ENCODE measurements at regions not wholly inside any gene's neighbourhood (a gene's known extent, or its start where the extent isn't known, plus 50 kb on each side); places are given as distances from the start of the nearest gene placed in this dataset.

DNA sequence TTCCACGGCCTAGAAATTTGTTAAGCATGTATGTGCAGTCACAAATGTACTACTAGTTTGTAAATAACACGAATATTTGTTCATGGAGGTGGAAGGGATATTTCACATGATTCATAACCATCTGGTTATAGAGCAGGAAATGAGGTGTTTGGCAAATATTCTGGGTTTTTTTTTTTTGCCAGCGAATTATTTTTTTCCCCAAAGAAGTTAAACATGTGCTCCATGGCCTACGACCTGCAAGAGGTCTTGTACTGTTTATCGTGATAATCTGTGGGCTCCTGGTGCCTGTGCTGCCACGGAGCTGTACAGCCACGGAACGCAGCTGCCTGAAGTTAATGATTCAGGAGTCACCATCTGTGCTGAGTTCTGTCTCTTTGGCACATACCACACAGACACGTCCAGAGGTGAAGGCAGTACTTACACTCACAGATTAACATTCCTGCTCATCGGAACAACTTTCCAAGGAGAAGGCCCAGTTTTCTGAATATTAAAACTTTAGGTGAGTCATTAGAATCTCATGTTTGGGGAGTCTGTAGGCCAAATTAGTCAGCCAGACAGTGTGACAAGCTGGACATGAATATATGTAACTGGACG, 156.3 kb downstream of the TMX1 start:
- no peaks in the 10 kb centered on the region for H3K9me3 ChIP-seq (ENCODE audit: control insufficient read depth, insufficient read depth, low read length)
- no peak overlapping the region for H3K9ac ChIP-seq (ENCODE audit: low read depth, low read length)
- peaks cover 15% of the 10 kb centered on the region for H3K4me1 ChIP-seq (ENCODE audit: insufficient read depth, low read length)
- no peaks in the 10 kb centered on the region for H3K36me3 ChIP-seq (ENCODE audit: insufficient read depth, low read length)

DNA sequence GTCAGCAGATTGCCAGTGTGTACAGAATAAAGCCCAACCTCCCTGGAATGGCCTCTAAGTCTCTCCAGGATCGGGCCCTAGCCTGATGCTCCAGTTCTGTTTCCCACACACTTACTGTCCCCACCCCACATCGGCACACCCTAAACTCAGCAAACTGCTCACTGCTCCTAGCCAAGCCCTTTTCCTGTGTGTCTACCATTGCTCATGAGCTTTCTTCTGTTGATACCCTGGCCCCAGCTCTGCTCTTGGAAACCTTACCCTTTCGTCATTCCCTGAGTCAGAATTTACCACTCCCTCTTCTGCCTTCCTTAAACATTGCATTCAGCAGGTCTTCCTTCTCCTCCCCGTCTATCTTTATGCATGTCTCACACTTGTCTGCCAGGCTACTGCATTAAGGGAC, 158.9 kb downstream of the TMX1 start:
- Histone ChIP-seq H3K36me3 (ENCODE audit: insufficient read depth, low read length) (no peaks in the 10 kb centered on the region), H3K4me1 (ENCODE audit: insufficient read depth, low read length) (peaks cover 15% of the 10 kb centered on the region), H3K9ac (ENCODE audit: low read depth, low read length) (no peak overlapping the region)

DNA sequence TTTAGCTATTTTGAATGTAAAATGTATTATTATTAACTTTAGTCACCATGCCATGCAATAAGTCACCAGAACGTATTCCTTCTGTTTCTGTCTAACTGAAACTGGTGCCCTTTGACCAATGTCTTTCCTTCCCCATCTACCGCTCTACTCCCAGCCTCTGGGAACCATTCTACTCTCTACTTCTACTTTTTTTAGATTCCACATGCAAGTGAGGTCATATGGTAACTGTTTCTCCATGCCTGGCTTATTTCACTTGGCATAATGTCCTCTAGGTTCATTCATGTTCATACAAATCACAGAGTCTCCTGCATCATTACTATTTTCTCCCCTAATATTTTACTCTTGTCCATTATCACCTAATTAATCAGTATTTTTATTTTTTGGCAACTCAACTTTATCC, 160.1 kb downstream of the TMX1 start:
- no peak overlapping the region for H3K9ac ChIP-seq (ENCODE audit: low read depth, low read length)
- peaks cover 11% of the 10 kb centered on the region; the same call in 1 of the 2 replicates for H3K4me1 ChIP-seq (ENCODE audit: insufficient read depth, low read length)
- H3K36me3 ChIP-seq (ENCODE audit: insufficient read depth, low read length) = no peaks in the 10 kb centered on the region
- H3K9me3 ChIP-seq (ENCODE audit: control insufficient read depth, insufficient read depth, low read length) = no peaks in the 10 kb centered on the region

More for the DNA sequence above, 158.9 kb downstream of the TMX1 start:
- no peaks in the 10 kb centered on the region for H3K9me3 ChIP-seq (ENCODE audit: control insufficient read depth, insufficient read depth, low read length)

DNA sequence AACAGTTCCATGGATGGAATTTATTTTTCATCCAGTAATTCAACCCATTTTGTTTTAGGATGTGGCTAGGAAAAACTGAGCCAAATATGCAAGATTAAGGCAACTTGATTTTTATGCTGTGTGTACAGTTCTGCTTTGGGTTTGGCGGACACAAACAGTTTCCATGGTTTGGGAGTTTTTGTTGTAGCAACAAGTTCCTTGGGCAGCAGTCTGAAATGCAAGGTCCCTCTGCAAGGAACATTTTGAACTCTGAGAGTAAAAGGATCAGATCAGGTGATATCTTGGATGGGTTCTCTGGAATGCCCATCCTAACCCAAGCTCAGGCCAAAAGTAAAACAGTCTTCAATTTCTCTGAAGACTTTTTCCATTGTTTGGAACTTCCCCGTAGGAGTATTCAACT, 161.2 kb downstream of the TMX1 start:
- no peaks in the 10 kb centered on the region for H3K9me3 ChIP-seq (ENCODE audit: control insufficient read depth, insufficient read depth, low read length)
- H3K4me1 ChIP-seq (ENCODE audit: insufficient read depth, low read length) = peaks cover 4% of the 10 kb centered on the region; the same call in 1 of the 2 replicates
- H3K36me3 ChIP-seq (ENCODE audit: insufficient read depth, low read length) = no peaks in the 10 kb centered on the region
- no peak overlapping the region for H3K9ac ChIP-seq (ENCODE audit: low read depth, low read length)

DNA sequence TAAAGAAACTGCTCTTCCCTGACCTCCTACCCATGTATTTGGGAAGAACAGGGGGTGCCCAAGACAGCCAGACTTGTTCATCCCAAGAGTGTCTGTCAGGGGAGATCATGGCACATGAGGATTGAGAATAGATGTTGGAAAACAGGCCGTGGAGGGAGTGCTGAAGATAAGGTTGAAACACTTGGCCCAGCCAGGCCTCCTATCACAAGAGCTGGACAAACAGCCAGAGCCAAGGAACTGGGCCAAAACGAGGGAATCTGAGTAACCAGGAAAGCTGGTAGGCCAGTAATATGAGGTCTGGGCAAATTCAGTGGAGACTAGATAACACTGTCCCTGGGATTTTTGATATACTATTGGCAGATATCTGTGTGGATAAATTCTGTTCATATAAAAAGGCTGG, 161.7 kb downstream of the TMX1 start:
- Histone ChIP-seq H3K9me3 (ENCODE audit: control insufficient read depth, insufficient read depth, low read length) (no peaks in the 10 kb centered on the region), H3K4me1 (ENCODE audit: insufficient read depth, low read length) (peaks cover 4% of the 10 kb centered on the region; the same call in 1 of the 2 replicates), H3K9ac (ENCODE audit: low read depth, low read length) (no peak overlapping the region), H3K36me3 (ENCODE audit: insufficient read depth, low read length) (no peaks in the 10 kb centered on the region)

DNA sequence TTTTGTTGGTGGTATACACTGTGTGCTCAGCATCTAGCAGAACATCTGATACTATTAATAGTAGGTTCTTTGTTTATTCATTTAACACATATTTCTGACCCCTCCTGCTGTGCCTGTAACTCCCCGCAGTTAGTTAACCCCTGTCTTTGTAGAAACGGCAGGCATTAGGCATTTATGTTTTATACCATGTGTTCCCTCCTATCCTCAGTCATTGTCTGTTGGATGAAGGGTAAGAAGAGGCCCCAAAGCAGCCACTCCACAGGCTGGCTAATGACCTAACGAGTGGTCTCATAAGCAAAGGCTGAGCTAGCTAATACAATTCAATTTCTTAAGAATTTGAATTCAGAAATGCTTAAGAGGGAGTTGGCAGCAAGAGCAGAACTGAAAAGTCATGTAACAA, 170.8 kb downstream of the TMX1 start:
- Histone ChIP-seq H3K4me1 (ENCODE audit: insufficient read depth, low read length) (peaks cover 8% of the 10 kb centered on the region; the same call in 1 of the 2 replicates), H3K9ac (ENCODE audit: low read depth, low read length) (no peak overlapping the region), H3K9me3 (ENCODE audit: control insufficient read depth, insufficient read depth, low read length) (no peaks in the 10 kb centered on the region), H3K36me3 (ENCODE audit: insufficient read depth, low read length) (no peaks in the 10 kb centered on the region)

DNA sequence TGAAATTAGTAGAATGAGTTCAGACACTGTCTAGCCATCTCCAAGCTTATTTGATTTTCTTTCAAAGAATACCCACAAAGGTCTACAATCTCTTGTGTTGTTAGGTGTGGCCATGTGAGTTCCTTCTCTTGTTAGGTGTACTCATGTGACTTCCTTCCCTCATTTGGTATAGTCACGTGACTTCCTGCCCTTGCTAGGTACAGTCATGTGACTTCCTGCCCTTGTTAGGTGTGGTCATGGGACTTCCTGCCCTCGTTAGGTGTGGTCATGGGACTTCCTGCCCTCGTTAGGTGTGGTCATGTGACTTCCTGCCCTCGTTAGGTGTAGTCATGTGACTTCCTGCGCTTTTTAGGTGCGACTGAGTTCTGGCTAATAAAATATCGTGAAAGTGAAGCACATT, 179.6 kb downstream of the TMX1 start:
- Histone ChIP-seq H3K36me3 (ENCODE audit: insufficient read depth, low read length) (no peaks in the 10 kb centered on the region), H3K9me3 (ENCODE audit: control insufficient read depth, insufficient read depth, low read length) (peaks cover 15% of the 10 kb centered on the region), H3K4me1 (ENCODE audit: insufficient read depth, low read length) (peaks cover 5% of the 10 kb centered on the region)

DNA sequence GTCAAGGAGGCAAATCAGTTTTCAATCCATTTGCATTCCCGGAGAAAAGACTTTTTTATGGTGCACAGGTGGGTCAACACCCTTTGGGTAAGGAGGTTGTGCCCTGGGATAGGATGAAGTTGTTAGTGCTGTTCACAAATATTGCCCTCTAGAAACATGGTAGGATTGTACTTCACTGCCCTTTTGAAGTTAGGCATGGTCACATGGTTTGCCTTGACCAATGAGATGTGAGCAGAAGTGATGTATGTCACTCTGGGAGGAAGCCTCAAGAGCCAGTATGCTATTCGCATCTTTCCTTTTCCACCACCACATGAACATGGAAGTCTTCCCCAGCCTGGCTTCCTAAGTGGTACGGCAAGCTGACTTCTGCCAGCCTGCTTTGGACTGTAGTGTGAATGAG, 182.7 kb downstream of the TMX1 start:
- Histone ChIP-seq H3K36me3 (ENCODE audit: insufficient read depth, low read length) (no peaks in the 10 kb centered on the region), H3K9me3 (ENCODE audit: control insufficient read depth, insufficient read depth, low read length) (peaks cover 15% of the 10 kb centered on the region), H3K9ac (ENCODE audit: low read depth, low read length) (no peak overlapping the region), H3K4me1 (ENCODE audit: insufficient read depth, low read length) (peaks cover 5% of the 10 kb centered on the region)

More for the DNA sequence above, 179.6 kb downstream of the TMX1 start:
- no peak overlapping the region for H3K9ac ChIP-seq (ENCODE audit: low read depth, low read length)

DNA sequence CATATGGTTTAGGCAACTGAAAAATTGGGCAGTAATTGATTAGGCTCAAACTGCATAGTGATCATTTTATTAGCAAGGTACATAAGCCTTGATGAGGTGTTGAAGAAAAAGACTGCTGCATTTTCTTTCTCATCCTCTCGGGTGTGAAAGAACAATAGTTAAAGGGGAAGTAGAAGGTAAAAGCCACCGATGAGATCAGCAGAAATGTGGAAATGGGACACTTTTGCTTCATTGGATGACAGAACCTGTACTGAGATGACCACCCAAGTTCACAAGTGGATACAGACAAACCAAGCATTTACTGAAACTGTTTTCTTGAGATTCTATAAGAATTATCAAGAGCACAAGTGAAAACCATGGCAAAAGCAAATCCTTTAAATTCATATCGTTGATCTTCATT, 184.0 kb downstream of the TMX1 start:
- H3K36me3 ChIP-seq (ENCODE audit: insufficient read depth, low read length) = no peaks in the 10 kb centered on the region
- peaks cover 5% of the 10 kb centered on the region for H3K4me1 ChIP-seq (ENCODE audit: insufficient read depth, low read length)
- H3K9me3 ChIP-seq (ENCODE audit: control insufficient read depth, insufficient read depth, low read length) = peaks cover 11% of the 10 kb centered on the region
- H3K9ac ChIP-seq (ENCODE audit: low read depth, low read length) = no peak overlapping the region

DNA sequence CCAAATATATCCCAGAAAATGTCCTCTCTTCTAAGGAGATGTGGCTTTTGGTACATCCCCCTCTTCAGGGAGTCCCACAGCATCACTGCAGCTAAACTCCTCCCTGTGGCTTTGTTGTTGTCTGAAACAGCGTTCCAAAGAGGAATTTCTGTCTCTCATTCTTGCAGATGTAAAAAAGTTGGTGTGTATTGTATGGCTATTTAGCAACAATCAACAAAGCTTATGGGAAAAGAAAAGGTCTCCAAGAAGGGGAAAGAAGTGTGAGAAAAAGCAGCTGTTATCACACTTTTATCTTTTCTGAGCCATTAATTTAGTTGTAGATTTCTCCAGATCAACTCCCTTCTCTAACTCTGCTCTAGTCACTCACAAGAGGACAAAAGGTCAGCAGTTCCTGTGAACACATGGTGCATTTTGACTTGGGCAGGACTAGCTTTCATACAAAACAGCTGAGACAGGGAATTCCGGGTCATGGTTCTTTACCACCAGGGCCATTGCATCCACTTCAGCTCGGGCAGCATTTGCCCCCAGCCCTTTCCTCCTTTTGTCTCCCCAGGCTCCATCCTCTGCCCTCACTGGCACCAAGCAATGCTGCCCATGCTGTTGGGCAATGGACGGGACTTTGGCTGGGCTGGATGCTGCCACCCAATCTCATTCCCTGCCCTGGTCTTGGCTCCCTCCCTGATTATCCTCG, 184.7 kb downstream of the TMX1 start:
- peaks cover 7% of the 10 kb centered on the region for H3K9me3 ChIP-seq (ENCODE audit: control insufficient read depth, insufficient read depth, low read length)
- no peak overlapping the region for H3K9ac ChIP-seq (ENCODE audit: low read depth, low read length)
- peaks cover 5% of the 10 kb centered on the region for H3K4me1 ChIP-seq (ENCODE audit: insufficient read depth, low read length)
- H3K36me3 ChIP-seq (ENCODE audit: insufficient read depth, low read length) = no peaks in the 10 kb centered on the region

DNA sequence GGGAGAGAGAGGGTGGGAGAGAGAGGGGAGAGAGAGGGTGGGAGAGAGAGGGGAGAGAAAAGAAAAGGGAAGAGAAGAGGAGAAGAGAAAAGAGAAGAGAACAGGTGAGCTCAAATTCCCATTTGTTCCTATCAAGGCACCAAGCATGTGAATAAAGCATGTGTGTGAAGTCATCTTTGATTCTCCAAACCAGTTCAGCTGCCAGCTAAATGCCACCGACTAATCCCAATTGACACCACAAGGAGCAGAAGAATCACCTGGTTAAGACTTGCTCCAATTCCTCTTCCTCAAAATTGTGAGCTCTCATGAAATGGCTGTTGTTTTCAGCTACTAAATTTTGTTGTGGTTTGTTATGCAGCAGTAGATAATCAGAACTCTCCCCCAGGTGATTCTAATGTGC, 188.9 kb downstream of the TMX1 start:
- Histone ChIP-seq H3K36me3 (ENCODE audit: insufficient read depth, low read length) (no peaks in the 10 kb centered on the region), H3K9me3 (ENCODE audit: control insufficient read depth, insufficient read depth, low read length) (no peaks in the 10 kb centered on the region), H3K4me1 (ENCODE audit: insufficient read depth, low read length) (peaks cover 4% of the 10 kb centered on the region), H3K9ac (ENCODE audit: low read depth, low read length) (no peak overlapping the region)

DNA sequence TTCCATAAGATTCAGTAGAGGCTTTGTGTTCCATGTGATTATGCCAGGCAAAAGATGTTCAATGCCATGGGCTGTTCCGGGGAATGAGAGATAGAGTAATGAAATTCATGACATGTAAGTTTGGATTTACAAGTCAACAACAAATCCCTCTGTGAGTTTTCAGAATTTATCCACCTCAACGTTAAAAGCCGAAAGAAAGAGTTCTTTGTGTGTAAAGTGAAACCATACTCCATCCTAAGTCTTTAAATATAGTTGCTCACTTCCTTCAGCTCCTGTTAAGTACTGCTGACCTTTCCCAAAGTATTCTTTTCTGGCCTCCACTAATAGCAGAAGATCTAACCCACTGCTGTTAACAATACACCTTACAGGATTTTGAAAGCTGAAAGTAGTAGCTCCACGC, 190.0 kb downstream of the TMX1 start:
- H3K4me1 ChIP-seq (ENCODE audit: insufficient read depth, low read length) = no peaks in the 10 kb centered on the region
- no peaks in the 10 kb centered on the region for H3K9me3 ChIP-seq (ENCODE audit: control insufficient read depth, insufficient read depth, low read length)
- H3K9ac ChIP-seq (ENCODE audit: low read depth, low read length) = no peak overlapping the region
- H3K36me3 ChIP-seq (ENCODE audit: insufficient read depth, low read length) = no peaks in the 10 kb centered on the region

DNA sequence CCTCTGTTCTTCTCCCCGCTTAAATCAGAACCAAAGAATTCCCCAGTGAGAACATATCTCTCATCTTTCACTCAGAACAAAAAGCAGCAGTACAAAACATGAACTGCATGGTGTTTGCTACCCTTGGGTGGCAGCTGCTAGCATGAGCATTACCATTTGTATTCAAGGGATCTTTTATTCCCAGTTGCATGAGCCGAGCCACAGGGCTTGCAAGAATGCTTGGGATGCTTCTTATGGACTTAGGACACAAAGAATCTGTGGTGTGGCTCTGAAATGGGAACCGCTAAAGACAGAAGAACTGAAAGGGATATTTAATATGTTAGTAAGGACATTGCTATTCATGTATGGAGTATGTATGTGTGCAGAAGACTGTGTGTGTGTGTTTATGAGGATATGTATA, 190.6 kb downstream of the TMX1 start:
- Histone ChIP-seq H3K36me3 (ENCODE audit: insufficient read depth, low read length) (no peaks in the 10 kb centered on the region), H3K9me3 (ENCODE audit: control insufficient read depth, insufficient read depth, low read length) (no peaks in the 10 kb centered on the region), H3K9ac (ENCODE audit: low read depth, low read length) (no peak overlapping the region), H3K4me1 (ENCODE audit: insufficient read depth, low read length) (no peaks in the 10 kb centered on the region)

DNA sequence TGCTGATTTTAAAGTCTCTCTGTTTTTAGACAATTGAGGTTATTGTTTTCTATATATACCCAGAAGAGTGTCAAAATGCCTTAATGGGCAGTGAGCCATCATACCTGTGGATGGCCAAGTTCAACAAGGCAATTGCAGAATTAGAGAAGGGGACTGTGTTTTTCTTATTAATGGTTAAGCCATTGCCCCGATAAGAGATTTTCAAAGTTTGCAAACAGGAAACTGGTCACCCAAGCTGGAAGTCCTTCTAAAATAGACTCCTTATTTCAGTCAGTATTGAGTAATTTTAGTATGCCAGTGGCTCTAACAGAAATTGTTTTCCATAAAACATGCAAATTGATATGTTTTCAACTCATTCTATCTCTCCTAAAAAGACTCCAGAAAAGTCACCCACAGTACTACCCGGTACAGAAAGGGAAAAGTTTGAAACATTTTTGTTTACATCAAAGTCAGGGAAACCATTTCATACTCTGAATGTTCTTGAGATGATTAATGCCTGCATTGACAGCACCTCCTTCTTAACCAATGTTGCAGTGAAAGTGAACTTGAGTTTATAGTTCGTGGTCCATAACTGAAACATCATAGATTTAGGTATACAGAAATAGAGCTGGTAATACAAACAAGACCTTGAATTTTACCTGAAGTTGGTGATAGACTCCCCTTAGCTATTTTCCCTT, 191.1 kb downstream of the TMX1 start:
- no peaks in the 10 kb centered on the region for H3K36me3 ChIP-seq (ENCODE audit: insufficient read depth, low read length)
- no peak overlapping the region for H3K9ac ChIP-seq (ENCODE audit: low read depth, low read length)
- no peaks in the 10 kb centered on the region for H3K4me1 ChIP-seq (ENCODE audit: insufficient read depth, low read length)
- no peaks in the 10 kb centered on the region for H3K9me3 ChIP-seq (ENCODE audit: control insufficient read depth, insufficient read depth, low read length)

DNA sequence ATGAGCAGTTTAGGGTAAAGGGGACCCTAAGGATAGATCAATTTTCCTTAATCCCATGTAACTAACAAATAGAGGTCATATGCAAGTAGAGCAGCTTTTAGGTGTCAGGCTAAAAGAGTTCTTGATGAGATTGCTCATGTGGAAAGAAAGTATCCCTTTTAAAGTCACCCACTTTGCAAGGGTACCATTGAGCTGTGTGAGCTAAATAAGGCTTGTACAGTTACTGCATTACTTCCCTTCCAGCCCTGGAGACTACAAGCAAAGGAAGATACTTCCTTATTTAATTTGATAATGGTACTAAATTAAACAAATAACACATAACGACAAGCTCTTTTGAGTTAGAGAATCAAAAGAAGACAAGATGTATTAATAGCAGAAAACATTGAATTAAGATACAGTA, 191.7 kb downstream of the TMX1 start:
- H3K4me1 ChIP-seq (ENCODE audit: insufficient read depth, low read length) = no peaks in the 10 kb centered on the region
- no peaks in the 10 kb centered on the region for H3K9me3 ChIP-seq (ENCODE audit: control insufficient read depth, insufficient read depth, low read length)
- no peaks in the 10 kb centered on the region for H3K36me3 ChIP-seq (ENCODE audit: insufficient read depth, low read length)
- H3K9ac ChIP-seq (ENCODE audit: low read depth, low read length) = no peak overlapping the region

Data from ES-I3 (cell line).